ENCODE measurements at regions not wholly inside any gene's neighbourhood (a gene's known extent, or its start where the extent isn't known, plus 50 kb on each side); places are given as distances from the start of the nearest gene placed in this dataset.

DNA sequence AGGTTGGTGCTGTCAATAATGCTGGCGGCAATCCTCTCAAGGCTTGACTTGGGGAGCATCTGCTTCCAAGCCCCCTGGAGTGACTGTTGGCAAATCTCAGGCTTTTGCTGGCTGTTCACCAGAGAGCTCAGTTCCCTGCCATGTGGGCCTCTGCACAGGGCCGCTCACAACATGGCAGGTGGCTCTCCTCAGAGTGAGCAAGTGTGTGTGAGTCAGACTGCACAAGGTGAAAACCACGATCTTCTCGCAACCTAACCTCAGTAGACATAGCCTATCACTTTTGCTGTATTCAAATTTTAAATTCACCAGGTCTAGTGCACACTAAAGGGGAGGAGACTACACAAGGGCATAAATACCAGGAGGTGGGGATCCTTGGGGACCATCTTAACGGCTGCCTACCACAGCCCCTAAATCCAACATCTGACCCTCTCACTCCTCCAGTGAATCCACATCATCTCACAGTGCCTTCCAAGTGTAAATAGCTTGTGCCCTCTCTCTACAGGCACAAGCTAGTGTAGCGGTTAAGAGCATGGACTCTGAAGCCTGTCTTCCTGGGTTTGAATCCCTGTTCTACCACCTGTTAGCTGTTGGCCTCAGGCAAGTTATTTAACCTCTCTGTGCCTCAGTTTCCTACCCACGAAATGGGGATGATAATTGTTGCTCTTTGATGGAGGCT is 187.7 kb upstream of the CXCR4 start:
- no peaks in the 10 kb centered on the region for H3K36me3 ChIP-seq (ENCODE audit: insufficient read depth, low read length)
- WGBS, result 93% methylated on average over 7 of the region's 7 CpGs

GRCh38 chr2:136301006-136301405 is 183.1 kb upstream of the CXCR4 start:
- Histone ChIP-seq H3K27me3 (ENCODE audit: insufficient read depth, low read length) (no peaks in the 10 kb centered on the region), H3K9me3 (ENCODE audit: insufficient read depth, low read depth, low read length) (no peaks in the 10 kb centered on the region), H3K4me1 (ENCODE audit: insufficient read depth, low read length) (peaks cover 7% of the 10 kb centered on the region), H3K4me3 (ENCODE audit: low read length) (no peak overlapping the region), H3K9ac (ENCODE audit: low read depth, low read length) (no peak overlapping the region), H3K36me3 (ENCODE audit: insufficient read depth, low read length) (no peaks in the 10 kb centered on the region), H3K27ac (ENCODE audit: low read depth, low read length) (no peak overlapping the region)
- WGBS, result 93% methylated on average over 10 of the region's 10 CpGs

More for the DNA sequence above, 187.7 kb upstream of the CXCR4 start:
- H3K27me3 ChIP-seq (ENCODE audit: insufficient read depth, low read length), result no peaks in the 10 kb centered on the region
- no peaks in the 10 kb centered on the region for H3K9me3 ChIP-seq (ENCODE audit: insufficient read depth, low read depth, low read length)
- H3K4me1 ChIP-seq (ENCODE audit: insufficient read depth, low read length), result peaks cover 7% of the 10 kb centered on the region
- no peak overlapping the region for H3K9ac ChIP-seq (ENCODE audit: low read depth, low read length)
- no peak overlapping the region for H3K4me3 ChIP-seq (ENCODE audit: low read length)
- H3K27ac ChIP-seq (ENCODE audit: low read depth, low read length), result no peak overlapping the region

GRCh38 chr2:136298631-136299030 is 180.7 kb upstream of the CXCR4 start:
- H3K9ac ChIP-seq (ENCODE audit: low read depth, low read length), result no peak overlapping the region
- no peak overlapping the region for H3K4me3 ChIP-seq (ENCODE audit: low read length)
- no peak overlapping the region for H3K27ac ChIP-seq (ENCODE audit: low read depth, low read length)
- peaks cover under 1% of the 10 kb centered on the region; the same call in 1 of the 2 replicates for H3K4me1 ChIP-seq (ENCODE audit: insufficient read depth, low read length)
- WGBS, result 89% methylated on average over 5 of the region's 5 CpGs
- H3K27me3 ChIP-seq (ENCODE audit: insufficient read depth, low read length), result no peaks in the 10 kb centered on the region
- no peaks in the 10 kb centered on the region for H3K9me3 ChIP-seq (ENCODE audit: insufficient read depth, low read depth, low read length)
- no peaks in the 10 kb centered on the region for H3K36me3 ChIP-seq (ENCODE audit: insufficient read depth, low read length)

DNA sequence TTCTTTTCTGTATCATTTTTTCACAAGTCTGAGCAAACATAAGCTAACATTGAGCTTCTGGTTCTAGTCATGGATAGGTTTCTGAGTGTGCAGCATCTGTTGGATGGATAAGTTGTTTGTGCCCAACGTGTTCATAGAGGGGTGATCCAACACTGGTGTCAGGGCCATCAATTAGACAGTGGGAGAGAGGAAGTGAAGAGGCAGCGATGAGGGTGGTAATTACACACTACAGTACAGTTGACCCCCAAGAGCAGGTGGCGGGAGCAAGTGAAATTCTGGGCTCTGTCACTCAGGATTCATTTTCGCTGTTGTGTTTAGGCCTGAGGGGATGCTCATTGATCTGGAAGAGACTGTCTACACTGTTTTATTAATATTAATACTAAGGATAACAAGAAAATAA is 180.0 kb upstream of the CXCR4 start:
- Histone ChIP-seq H3K9me3 (ENCODE audit: insufficient read depth, low read depth, low read length) (no peaks in the 10 kb centered on the region), H3K4me1 (ENCODE audit: insufficient read depth, low read length) (no peaks in the 10 kb centered on the region), H3K4me3 (ENCODE audit: low read length) (no peak overlapping the region), H3K27ac (ENCODE audit: low read depth, low read length) (no peak overlapping the region), H3K9ac (ENCODE audit: low read depth, low read length) (no peak overlapping the region), H3K27me3 (ENCODE audit: insufficient read depth, low read length) (no peaks in the 10 kb centered on the region), H3K36me3 (ENCODE audit: insufficient read depth, low read length) (no peaks in the 10 kb centered on the region)
- 92% methylated on average over 3 of the region's 4 CpGs for WGBS

DNA sequence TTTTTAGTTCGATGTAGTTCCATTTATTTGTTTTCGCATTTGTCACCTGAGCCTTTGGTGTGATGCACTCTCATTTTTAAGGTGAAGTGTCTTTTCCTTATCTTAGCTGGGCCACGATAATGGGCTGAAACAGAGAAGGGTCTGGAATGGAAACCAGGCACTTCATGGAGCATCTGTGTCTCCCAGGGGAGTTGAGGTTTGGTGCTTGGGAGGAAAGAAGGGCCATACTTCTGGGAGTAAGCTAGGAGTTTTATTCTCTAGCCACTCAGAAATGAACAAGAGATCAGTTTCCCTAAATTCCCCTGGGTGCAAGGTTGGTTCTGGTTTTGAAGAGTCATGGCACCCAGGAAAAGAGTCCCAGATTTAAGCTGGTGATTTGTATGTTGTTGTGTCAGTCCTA is 179.4 kb upstream of the CXCR4 start:
- 63% methylated on average over 3 of the region's 3 CpGs for WGBS
- H3K9me3 ChIP-seq (ENCODE audit: insufficient read depth, low read depth, low read length), result no peaks in the 10 kb centered on the region
- H3K9ac ChIP-seq (ENCODE audit: low read depth, low read length), result no peak overlapping the region
- no peaks in the 10 kb centered on the region for H3K27me3 ChIP-seq (ENCODE audit: insufficient read depth, low read length)
- no peaks in the 10 kb centered on the region for H3K36me3 ChIP-seq (ENCODE audit: insufficient read depth, low read length)
- H3K27ac ChIP-seq (ENCODE audit: low read depth, low read length), result no peak overlapping the region
- H3K4me1 ChIP-seq (ENCODE audit: insufficient read depth, low read length), result no peaks in the 10 kb centered on the region
- H3K4me3 ChIP-seq (ENCODE audit: low read length), result no peak overlapping the region

DNA sequence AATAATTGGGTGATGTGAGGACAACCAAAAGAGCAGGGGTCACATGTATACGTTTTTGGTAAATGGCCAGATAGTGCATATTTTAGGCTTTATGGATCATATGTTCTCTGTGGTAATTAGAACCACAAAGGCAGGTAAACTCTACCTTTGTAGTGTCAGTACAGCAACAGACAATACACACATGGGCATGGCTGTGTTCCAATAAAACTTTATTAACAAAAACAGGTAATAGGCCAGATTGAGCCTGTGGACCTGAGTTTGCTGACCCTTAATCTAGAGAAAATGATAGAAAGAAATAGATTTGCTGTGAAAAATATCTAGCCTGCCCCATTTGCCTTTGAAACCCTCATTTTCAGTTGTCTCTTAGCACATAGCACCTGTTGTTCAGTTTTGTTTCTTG is 177.2 kb upstream of the CXCR4 start:
- H3K9me3 ChIP-seq (ENCODE audit: insufficient read depth, low read depth, low read length), result no peaks in the 10 kb centered on the region
- no peaks in the 10 kb centered on the region for H3K36me3 ChIP-seq (ENCODE audit: insufficient read depth, low read length)
- no peak overlapping the region for H3K27ac ChIP-seq (ENCODE audit: low read depth, low read length)
- H3K4me3 ChIP-seq (ENCODE audit: low read length), result no peak overlapping the region
- 86% methylated on average over 1 of the region's 1 CpG for WGBS
- no peaks in the 10 kb centered on the region for H3K27me3 ChIP-seq (ENCODE audit: insufficient read depth, low read length)
- no peak overlapping the region for H3K9ac ChIP-seq (ENCODE audit: low read depth, low read length)
- H3K4me1 ChIP-seq (ENCODE audit: insufficient read depth, low read length), result no peaks in the 10 kb centered on the region

- Histone ChIP-seq H3K4me3 (ENCODE audit: low read length) (no peak overlapping the region), H3K4me1 (ENCODE audit: insufficient read depth, low read length) (no peaks in the 10 kb centered on the region), H3K36me3 (ENCODE audit: insufficient read depth, low read length) (no peaks in the 10 kb centered on the region), H3K27me3 (ENCODE audit: insufficient read depth, low read length) (no peaks in the 10 kb centered on the region), H3K9ac (ENCODE audit: low read depth, low read length) (no peak overlapping the region), H3K27ac (ENCODE audit: low read depth, low read length) (no peak overlapping the region), H3K9me3 (ENCODE audit: insufficient read depth, low read depth, low read length) (no peaks in the 10 kb centered on the region)
- 97% methylated on average over 2 of the region's 4 CpGs for WGBS
These were observed 173.9 kb upstream of the CXCR4 start for GRCh38 chr2:136291871-136292270.

GRCh38 chr2:136290326-136290725 is 172.4 kb upstream of the CXCR4 start:
- no peaks in the 10 kb centered on the region for H3K36me3 ChIP-seq (ENCODE audit: insufficient read depth, low read length)
- no peaks in the 10 kb centered on the region for H3K9me3 ChIP-seq (ENCODE audit: insufficient read depth, low read depth, low read length)
- H3K4me3 ChIP-seq (ENCODE audit: low read length), result no peak overlapping the region
- H3K27ac ChIP-seq (ENCODE audit: low read depth, low read length), result no peak overlapping the region
- H3K27me3 ChIP-seq (ENCODE audit: insufficient read depth, low read length), result no peaks in the 10 kb centered on the region
- H3K4me1 ChIP-seq (ENCODE audit: insufficient read depth, low read length), result no peaks in the 10 kb centered on the region
- no peak overlapping the region for H3K9ac ChIP-seq (ENCODE audit: low read depth, low read length)
- 80% methylated on average over 1 of the region's 1 CpG for WGBS

- Histone ChIP-seq H3K27ac (ENCODE audit: low read depth, low read length) (no peak overlapping the region), H3K4me3 (ENCODE audit: low read length) (no peak overlapping the region), H3K9me3 (ENCODE audit: insufficient read depth, low read depth, low read length) (no peaks in the 10 kb centered on the region), H3K27me3 (ENCODE audit: insufficient read depth, low read length) (no peaks in the 10 kb centered on the region), H3K36me3 (ENCODE audit: insufficient read depth, low read length) (no peaks in the 10 kb centered on the region), H3K9ac (ENCODE audit: low read depth, low read length) (no peak overlapping the region), H3K4me1 (ENCODE audit: insufficient read depth, low read length) (no peaks in the 10 kb centered on the region)
- 96% methylated on average over 6 of the region's 6 CpGs for WGBS
These were observed 170.3 kb upstream of the CXCR4 start for GRCh38 chr2:136288249-136288648.

DNA sequence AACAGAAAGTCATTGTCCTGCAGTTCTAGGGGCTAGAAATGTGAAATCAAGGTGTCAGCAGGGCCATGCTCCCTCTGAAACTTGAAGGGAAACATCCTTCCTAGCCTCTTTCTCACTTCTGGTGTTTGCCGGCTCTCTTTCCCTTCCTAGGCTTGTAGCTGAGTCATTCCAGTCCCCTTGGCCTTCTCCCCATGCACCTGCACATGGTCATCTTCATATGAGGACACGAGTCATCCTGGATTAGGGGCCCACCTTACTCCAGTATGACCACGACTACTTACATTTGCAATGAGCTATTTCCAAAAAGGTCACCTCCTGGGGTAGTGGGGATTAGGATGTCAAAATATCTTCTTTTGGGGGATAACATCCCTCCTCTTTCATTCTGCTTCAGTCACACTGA is 168.5 kb upstream of the CXCR4 start:
- H3K9ac ChIP-seq (ENCODE audit: low read depth, low read length), result no peak overlapping the region
- H3K4me1 ChIP-seq (ENCODE audit: insufficient read depth, low read length), result no peaks in the 10 kb centered on the region
- H3K4me3 ChIP-seq (ENCODE audit: low read length), result no peak overlapping the region
- WGBS, result 91% methylated on average over 2 of the region's 3 CpGs
- H3K27me3 ChIP-seq (ENCODE audit: insufficient read depth, low read length), result no peaks in the 10 kb centered on the region
- H3K9me3 ChIP-seq (ENCODE audit: insufficient read depth, low read depth, low read length), result no peaks in the 10 kb centered on the region
- H3K27ac ChIP-seq (ENCODE audit: low read depth, low read length), result no peak overlapping the region
- no peaks in the 10 kb centered on the region for H3K36me3 ChIP-seq (ENCODE audit: insufficient read depth, low read length)

DNA sequence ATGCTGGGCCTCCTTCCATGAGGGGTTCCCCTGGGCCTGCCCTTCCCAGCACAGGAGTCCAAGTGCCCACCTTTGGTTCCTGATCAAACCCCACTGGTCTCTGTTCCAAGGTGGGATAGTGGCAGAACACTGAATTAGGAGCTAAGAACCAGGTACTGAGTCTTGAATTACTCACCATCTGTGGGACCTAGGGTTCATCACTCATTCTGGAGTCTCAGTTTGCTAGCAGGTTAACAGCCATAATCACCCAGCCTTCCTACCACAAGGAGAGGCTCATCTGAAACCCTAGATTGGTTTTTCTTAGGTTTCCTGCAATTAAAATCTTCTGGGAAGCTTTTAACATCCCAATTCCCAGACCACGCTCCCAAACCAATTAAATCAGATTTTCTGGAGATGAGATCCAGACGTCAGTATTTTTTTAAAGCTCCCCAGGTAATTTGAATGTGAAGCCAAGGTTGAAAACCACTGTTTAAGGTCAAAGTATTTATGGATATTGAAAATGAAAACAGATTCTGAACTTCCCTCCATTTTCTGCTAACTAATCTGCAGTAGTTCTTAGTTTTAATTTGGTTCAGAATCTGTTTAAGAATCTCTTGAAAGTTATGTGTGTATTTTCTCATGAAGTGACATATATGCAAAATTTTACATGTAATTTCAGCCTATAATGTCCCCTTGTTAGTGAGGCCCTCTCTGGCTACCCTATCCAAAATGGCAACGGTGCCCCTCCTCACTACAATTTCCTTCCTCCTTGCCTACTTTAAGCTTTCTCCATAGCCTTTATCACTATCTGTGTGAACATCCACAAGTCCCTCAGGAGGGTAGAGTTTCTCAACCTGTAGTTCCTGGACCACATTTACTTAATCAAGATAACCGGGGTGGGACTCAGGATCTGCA is 166.5 kb upstream of the CXCR4 start:
- Histone ChIP-seq H3K27ac (ENCODE audit: low read depth, low read length) (no peak overlapping the region), H3K9me3 (ENCODE audit: insufficient read depth, low read depth, low read length) (no peaks in the 10 kb centered on the region), H3K4me1 (ENCODE audit: insufficient read depth, low read length) (no peaks in the 10 kb centered on the region), H3K27me3 (ENCODE audit: insufficient read depth, low read length) (no peaks in the 10 kb centered on the region), H3K36me3 (ENCODE audit: insufficient read depth, low read length) (no peaks in the 10 kb centered on the region), H3K9ac (ENCODE audit: low read depth, low read length) (no peak overlapping the region), H3K4me3 (ENCODE audit: low read length) (no peak overlapping the region)
- WGBS, result 90% methylated on average over 4 of the region's 4 CpGs
